ENCODE measurements at regions not wholly inside any gene's neighbourhood (a gene's known extent, or its start where the extent isn't known, plus 50 kb on each side); places are given as distances from the start of the nearest gene placed in this dataset.
"Not testable (repeated sequence)": the region's sequence is repeated elsewhere in the genome, so short reads cannot be mapped to it uniquely, and the experiment has no call there.

GRCh38 chr21:9572782-9573181 lies 948.6 kb upstream of the TPTE start:
- H3K27me3 ChIP-seq (replicated peaks); H3K27ac ChIP-seq; H3K4me3 ChIP-seq; H3K36me3 ChIP-seq; DNase-seq (ENCODE audit: low read depth in 1 of 2, low spot score in 2 of 2); H3K9me3 ChIP-seq (replicated peaks); H3K4me1 ChIP-seq (replicated peaks): not testable (repeated sequence)

- not testable (repeated sequence) for H3K36me3 ChIP-seq; H3K9me3 ChIP-seq (replicated peaks); H3K4me1 ChIP-seq (replicated peaks); H3K4me3 ChIP-seq; H3K27ac ChIP-seq; DNase-seq (ENCODE audit: low read depth in 1 of 2, low spot score in 2 of 2); H3K27me3 ChIP-seq (replicated peaks)
Observed at GRCh38 chr21:9573528-9573927, 947.9 kb upstream of the TPTE start.

DNA sequence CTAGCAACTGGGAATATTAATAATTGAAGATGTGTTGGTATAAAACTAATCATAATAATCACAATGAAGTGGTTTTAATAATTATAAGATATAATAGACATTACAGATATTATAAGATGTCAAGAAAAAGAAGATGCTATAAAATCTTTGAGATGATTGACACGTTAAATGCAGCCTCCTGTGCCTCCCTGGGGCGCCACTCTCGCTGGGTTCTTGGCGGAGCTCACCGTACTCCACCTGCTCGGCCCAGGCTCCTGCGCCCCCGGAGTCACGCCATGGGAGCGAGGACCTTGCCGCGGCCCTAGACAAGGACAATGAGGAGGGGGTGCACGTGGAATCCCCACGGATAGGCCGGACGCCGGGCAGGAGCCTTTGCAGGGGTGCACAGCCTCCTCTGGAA lies 942.1 kb upstream of the TPTE start:
- not testable (repeated sequence) for H3K27ac ChIP-seq; H3K4me3 ChIP-seq; H3K4me1 ChIP-seq (replicated peaks); DNase-seq (ENCODE audit: low read depth in 1 of 2, low spot score in 2 of 2); H3K9me3 ChIP-seq (replicated peaks); H3K27me3 ChIP-seq (replicated peaks); H3K36me3 ChIP-seq

GRCh38 chr21:9587941-9588340 lies 933.4 kb upstream of the TPTE start:
- not testable (repeated sequence) for H3K36me3 ChIP-seq; DNase-seq (ENCODE audit: low read depth in 1 of 2, low spot score in 2 of 2); H3K4me3 ChIP-seq; H3K9me3 ChIP-seq (replicated peaks); H3K27me3 ChIP-seq (replicated peaks); H3K4me1 ChIP-seq (replicated peaks); H3K27ac ChIP-seq

DNA sequence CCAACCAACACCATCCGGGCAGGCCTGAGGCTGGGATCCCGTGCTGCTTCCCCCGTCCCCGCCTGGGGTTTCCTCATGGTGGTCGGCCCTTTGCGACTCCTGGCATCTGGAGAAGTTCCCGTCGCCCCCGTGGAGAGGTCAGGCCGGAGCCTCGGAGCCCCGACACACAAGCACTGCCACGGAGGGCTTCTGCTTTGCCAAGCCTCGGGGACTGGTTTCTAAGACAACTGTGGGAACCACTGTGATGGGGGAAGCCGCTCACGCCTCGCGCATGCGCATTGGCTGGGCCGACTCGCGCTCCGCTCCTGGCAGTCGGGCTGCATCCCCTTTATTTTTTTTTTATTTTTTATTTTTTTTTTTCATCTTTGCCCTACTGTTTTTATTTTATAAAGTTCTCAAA lies 928.8 kb upstream of the TPTE start:
- not testable (repeated sequence) for H3K27ac ChIP-seq; H3K4me3 ChIP-seq; H3K9me3 ChIP-seq (replicated peaks); DNase-seq (ENCODE audit: low read depth in 1 of 2, low spot score in 2 of 2); H3K4me1 ChIP-seq (replicated peaks); H3K36me3 ChIP-seq; H3K27me3 ChIP-seq (replicated peaks)

- not testable (repeated sequence) for H3K4me3 ChIP-seq; H3K4me1 ChIP-seq (replicated peaks); H3K36me3 ChIP-seq; H3K9me3 ChIP-seq (replicated peaks); H3K27me3 ChIP-seq (replicated peaks); H3K27ac ChIP-seq
- peak in 1 of 2 experiments; percentile 36 for DNase-seq (ENCODE audit: low read depth in 1 of 2, low spot score in 2 of 2)
Observed at GRCh38 chr21:9593646-9594045, 927.7 kb upstream of the TPTE start.

- H3K4me3 ChIP-seq; H3K27ac ChIP-seq; H3K27me3 ChIP-seq (replicated peaks); DNase-seq (ENCODE audit: low read depth in 1 of 2, low spot score in 2 of 2); H3K4me1 ChIP-seq (replicated peaks); H3K36me3 ChIP-seq; H3K9me3 ChIP-seq (replicated peaks): not testable (repeated sequence)
Observed at GRCh38 chr21:9614011-9614410, 907.4 kb upstream of the TPTE start.

- not testable (repeated sequence) for H3K27ac ChIP-seq; H3K4me3 ChIP-seq; H3K4me1 ChIP-seq (replicated peaks); DNase-seq (ENCODE audit: low read depth in 1 of 2, low spot score in 2 of 2); H3K36me3 ChIP-seq; H3K9me3 ChIP-seq (replicated peaks); H3K27me3 ChIP-seq (replicated peaks)
Observed at GRCh38 chr21:9621121-9621793, 900.1 kb upstream of the TPTE start.

DNA sequence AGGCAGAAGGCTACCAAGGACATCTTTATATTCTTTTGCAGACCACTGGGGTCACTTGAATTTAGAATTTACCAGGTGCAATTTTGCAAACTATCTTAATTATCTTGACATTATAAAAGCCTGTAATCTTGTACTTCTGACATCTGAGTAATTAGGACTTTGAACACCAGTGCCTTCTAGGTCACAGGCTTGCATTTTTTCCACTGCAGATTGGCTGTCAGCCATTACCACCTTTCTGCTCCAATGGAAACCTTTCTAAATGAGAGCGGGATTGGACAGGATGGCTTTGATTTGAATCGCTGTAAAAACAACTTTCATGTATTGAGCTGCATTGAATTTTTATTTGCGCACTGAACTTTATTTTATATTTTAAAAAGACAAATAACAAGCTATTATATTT lies 893.3 kb upstream of the TPTE start:
- H3K9me3 ChIP-seq (replicated peaks); H3K36me3 ChIP-seq; H3K27me3 ChIP-seq (replicated peaks); H3K4me3 ChIP-seq; DNase-seq (ENCODE audit: low read depth in 1 of 2, low spot score in 2 of 2); H3K4me1 ChIP-seq (replicated peaks); H3K27ac ChIP-seq: not testable (repeated sequence)

DNA sequence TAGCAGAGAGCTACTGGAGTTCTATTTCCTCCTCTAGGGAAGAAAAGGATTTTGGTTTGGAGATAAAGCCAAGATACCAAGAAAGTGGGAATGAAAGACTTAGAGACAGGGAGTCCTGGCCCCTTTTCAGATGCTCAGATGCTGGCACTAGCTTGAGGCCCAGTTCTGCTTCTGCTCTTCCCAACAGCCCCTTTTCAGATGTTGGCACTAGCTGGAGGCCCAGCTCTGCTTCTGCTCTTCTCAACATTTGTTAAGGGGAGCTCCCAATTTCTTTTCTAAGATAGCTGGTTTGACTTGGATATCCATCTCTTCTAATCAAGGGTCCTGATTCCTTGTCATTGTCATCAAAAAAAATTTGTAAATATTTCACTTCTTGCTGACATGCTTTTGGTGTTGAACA lies 874.0 kb upstream of the TPTE start:
- not testable (repeated sequence) for H3K27ac ChIP-seq; H3K27me3 ChIP-seq (replicated peaks); H3K4me1 ChIP-seq (replicated peaks); H3K4me3 ChIP-seq; H3K36me3 ChIP-seq; DNase-seq (ENCODE audit: low read depth in 1 of 2, low spot score in 2 of 2); H3K9me3 ChIP-seq (replicated peaks)

DNA sequence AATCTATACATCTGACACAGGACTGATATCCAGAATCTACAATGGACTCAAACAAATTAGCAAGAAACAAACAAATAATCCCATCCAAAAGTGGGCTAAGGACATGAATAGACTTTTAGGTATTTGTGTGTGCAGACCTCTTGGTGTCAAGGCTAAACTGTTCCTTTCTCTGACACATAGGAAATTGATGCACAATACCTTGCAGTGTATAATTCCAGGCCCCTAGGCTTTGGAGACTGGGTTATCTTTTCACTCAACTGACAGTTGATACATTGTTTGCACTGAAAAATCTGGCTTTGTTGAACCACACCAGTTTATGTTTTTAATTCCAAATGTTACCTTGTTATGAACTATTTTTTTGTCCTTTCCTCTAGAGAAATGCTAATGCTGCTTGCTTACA lies 873.1 kb upstream of the TPTE start:
- not testable (repeated sequence) for H3K27me3 ChIP-seq (replicated peaks); H3K27ac ChIP-seq; H3K36me3 ChIP-seq; H3K9me3 ChIP-seq (replicated peaks); DNase-seq (ENCODE audit: low read depth in 1 of 2, low spot score in 2 of 2); H3K4me1 ChIP-seq (replicated peaks); H3K4me3 ChIP-seq

GRCh38 chr21:9648947-9649720 lies 872.2 kb upstream of the TPTE start:
- not testable (repeated sequence) for DNase-seq (ENCODE audit: low read depth in 1 of 2, low spot score in 2 of 2); H3K9me3 ChIP-seq (replicated peaks); H3K36me3 ChIP-seq; H3K27ac ChIP-seq; H3K27me3 ChIP-seq (replicated peaks); H3K4me1 ChIP-seq (replicated peaks); H3K4me3 ChIP-seq

- not testable (repeated sequence) for H3K4me1 ChIP-seq (replicated peaks); DNase-seq (ENCODE audit: low read depth in 1 of 2, low spot score in 2 of 2); H3K27ac ChIP-seq; H3K27me3 ChIP-seq (replicated peaks); H3K36me3 ChIP-seq; H3K4me3 ChIP-seq; H3K9me3 ChIP-seq (replicated peaks)
Observed at GRCh38 chr21:9652819-9653218, 868.6 kb upstream of the TPTE start.

DNA sequence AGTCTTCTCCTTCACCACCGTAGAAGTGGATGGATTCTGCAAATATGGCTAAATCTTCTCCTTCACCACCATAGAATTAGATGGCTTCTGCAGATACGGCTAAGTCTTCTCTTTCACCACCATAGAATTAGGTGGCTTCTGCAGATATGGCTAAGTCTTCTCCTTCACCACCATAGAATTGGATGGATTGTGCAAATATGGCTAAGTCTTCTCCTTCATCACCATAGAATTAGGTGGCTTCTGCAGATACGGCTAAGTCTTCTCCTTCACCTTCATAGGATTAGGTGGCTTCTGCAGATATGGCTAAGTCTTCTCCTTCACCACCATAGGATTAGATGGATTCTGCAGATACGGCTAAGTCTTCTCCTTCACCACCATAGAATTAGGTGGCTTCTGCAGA lies 866.2 kb upstream of the TPTE start:
- not testable (repeated sequence) for H3K4me3 ChIP-seq; H3K9me3 ChIP-seq (replicated peaks); H3K36me3 ChIP-seq; DNase-seq (ENCODE audit: low read depth in 1 of 2, low spot score in 2 of 2); H3K27me3 ChIP-seq (replicated peaks); H3K4me1 ChIP-seq (replicated peaks); H3K27ac ChIP-seq

GRCh38 chr21:9656455-9656854 lies 864.9 kb upstream of the TPTE start:
- H3K27me3 ChIP-seq (replicated peaks); H3K4me3 ChIP-seq; H3K36me3 ChIP-seq; H3K4me1 ChIP-seq (replicated peaks); H3K9me3 ChIP-seq (replicated peaks); DNase-seq (ENCODE audit: low read depth in 1 of 2, low spot score in 2 of 2); H3K27ac ChIP-seq: not testable (repeated sequence)

Data from SJSA1 (cell line).